Skeletal muscle tissue (tissue), 3 donors: ENCODE measurements at regions not wholly inside any gene's neighbourhood (a gene's known extent, or its start where the extent isn't known, plus 50 kb on each side); places are given as distances from the start of the nearest gene placed in this dataset.

ENCODE experiments used
- H3K27ac ChIP-seq: one replicate; pipeline ENCODE4 v1.7.0; 2013; ENCODE audit warnings: mild to moderate bottlenecking, low read depth, low read length, inconsistent platforms
- H3K27me3 ChIP-seq, 3 donors: one replicate each; pipeline ENCODE4 v1.7.0; 2013; ENCODE audit warnings: low read length in 3 of 3; ENCODE audit not compliant: control insufficient read depth in 3 of 3, insufficient read depth in 3 of 3
- H3K36me3 ChIP-seq, 3 donors: one replicate each; pipeline ENCODE4 v1.7.0; 2013; ENCODE audit warnings: low read length in 3 of 3; ENCODE audit not compliant: control insufficient read depth in 3 of 3, insufficient read depth in 3 of 3
- H3K4me1 ChIP-seq, 3 donors: one replicate each; pipeline ENCODE4 v1.7.0; 2013; ENCODE audit warnings: low read length in 3 of 3, mild to moderate bottlenecking in 3 of 3; ENCODE audit not compliant: control insufficient read depth in 3 of 3, insufficient read depth in 3 of 3
- H3K4me3 ChIP-seq, 3 donors: one replicate each; pipeline ENCODE4 v1.7.0; 2013; ENCODE audit warnings: low read length in 3 of 3
- H3K9ac ChIP-seq, 3 donors: one replicate each; pipeline ENCODE4 v1.7.0; 2013; ENCODE audit warnings: low read length in 3 of 3, mild to moderate bottlenecking in 3 of 3, moderate library complexity in 2 of 3, low read depth in 1 of 3
- H3K9me3 ChIP-seq, 3 donors: one replicate each; pipeline ENCODE4 v1.7.0; 2013; ENCODE audit warnings: low read length in 3 of 3; ENCODE audit not compliant: control insufficient read depth in 3 of 3
- donor health status: Osteomylitis.

GRCh38 chr22:47296405-47297260 is 534.2 kb downstream of the TBC1D22A start:
- Histone ChIP-seq H3K27ac (no peak overlapping the region), H3K27me3 (peaks cover 7 to 34% (median 13%) of the 10 kb centered on the region in 3 donors), H3K4me3 (no peak overlapping the region), H3K9me3 (peaks cover 0 to 2% (median 0%) of the 10 kb centered on the region in 3 donors), H3K4me1 (no peaks in the 10 kb centered on the region), H3K36me3 (no peaks in the 10 kb centered on the region), H3K9ac (no peak overlapping the region)

DNA sequence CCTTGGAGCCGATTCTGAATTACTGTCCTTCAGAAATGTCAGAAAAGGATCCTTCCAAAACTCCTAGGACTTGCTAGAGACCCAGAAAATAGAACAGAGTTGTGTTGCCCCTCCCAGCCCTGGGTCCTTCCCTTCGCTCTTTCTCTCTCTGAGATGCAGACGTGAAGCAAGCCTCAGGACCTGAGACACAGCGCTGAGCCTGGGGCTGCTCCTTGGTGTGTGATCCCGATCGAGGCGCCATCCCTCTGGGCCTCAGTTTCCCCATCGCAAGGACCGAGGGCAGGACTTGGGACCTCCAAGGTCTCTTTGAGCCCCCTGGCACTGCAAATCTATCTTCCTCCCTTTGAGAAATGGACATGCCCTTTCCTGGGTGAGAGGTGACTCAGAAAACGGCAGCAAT is 533.5 kb downstream of the TBC1D22A start:
- Histone ChIP-seq H3K36me3 (no peaks in the 10 kb centered on the region), H3K9ac (no peak overlapping the region), H3K4me1 (no peaks in the 10 kb centered on the region), H3K4me3 (no peak overlapping the region), H3K9me3 (peaks cover 0 to 2% (median 0%) of the 10 kb centered on the region in 3 donors), H3K27me3 (peaks cover 7 to 34% (median 13%) of the 10 kb centered on the region in 3 donors), H3K27ac (no peak overlapping the region)

DNA sequence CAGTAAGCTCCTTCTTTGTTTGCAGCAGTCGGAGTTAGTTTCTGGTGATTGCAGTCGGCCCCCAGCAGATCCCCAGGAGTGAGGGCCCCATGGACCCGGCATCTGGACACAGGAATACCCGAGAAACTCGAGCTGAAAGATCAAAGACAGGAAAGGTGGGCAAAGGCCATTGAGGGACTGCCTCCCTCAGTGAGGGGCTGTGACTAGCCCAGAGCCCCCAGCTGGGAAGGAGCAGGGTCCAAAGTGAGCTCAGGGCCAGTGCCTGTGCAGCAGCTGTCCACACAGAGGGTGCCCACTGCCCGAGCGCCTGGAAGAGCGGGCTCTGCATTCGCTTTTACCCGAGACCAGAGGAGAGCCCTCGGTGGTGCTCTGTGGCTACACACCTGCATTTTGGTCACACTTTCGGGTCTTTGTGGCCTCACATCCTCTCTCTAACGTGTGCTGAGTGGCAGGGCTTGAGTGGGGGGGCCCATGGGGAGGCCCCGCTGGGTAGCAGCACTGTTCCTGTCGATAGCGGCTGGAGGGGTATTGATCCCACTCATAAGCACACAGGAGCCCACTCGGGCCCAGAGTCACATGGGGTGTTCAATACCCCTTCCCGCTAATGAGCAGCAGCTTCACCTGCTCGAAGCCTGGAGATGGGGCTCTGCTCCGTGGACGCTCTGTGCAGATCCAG is 532.9 kb downstream of the TBC1D22A start:
- peaks cover 7 to 34% (median 13%) of the 10 kb centered on the region in 3 donors for H3K27me3 ChIP-seq

DNA sequence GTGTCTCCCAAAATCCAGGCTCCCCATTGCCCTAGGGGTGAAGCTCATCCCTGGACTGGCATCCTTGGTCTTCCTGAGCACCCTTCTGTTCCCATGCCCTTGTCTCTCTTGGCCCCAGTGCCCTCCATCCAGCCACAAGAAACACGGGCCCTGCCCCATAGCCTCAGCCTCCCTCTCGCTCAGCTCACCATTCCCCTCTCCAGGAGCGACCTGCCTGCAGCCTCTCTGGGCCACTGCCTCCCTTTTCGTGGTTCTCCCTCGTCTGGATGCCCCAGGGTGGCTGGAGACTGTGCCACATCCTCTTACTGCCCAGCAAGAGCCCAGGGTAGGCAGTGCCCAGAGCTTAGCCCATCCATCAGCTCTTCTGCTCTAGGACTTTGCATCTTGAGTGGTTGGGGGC is 532.1 kb downstream of the TBC1D22A start:
- Histone ChIP-seq H3K36me3 (no peaks in the 10 kb centered on the region), H3K9ac (no peak overlapping the region), H3K4me1 (no peaks in the 10 kb centered on the region), H3K4me3 (no peak overlapping the region), H3K27me3 (peaks cover 7 to 34% (median 13%) of the 10 kb centered on the region in 3 donors), H3K27ac (no peak overlapping the region), H3K9me3 (no peaks in the 10 kb centered on the region)

More for the DNA sequence above, 532.9 kb downstream of the TBC1D22A start:
- H3K4me1 ChIP-seq = no peaks in the 10 kb centered on the region
- no peaks in the 10 kb centered on the region for H3K36me3 ChIP-seq
- H3K9ac ChIP-seq = no peak overlapping the region
- H3K9me3 ChIP-seq = peaks cover 0 to 2% (median 0%) of the 10 kb centered on the region in 3 donors
- H3K27ac ChIP-seq = no peak overlapping the region
- H3K4me3 ChIP-seq = no peak overlapping the region

DNA sequence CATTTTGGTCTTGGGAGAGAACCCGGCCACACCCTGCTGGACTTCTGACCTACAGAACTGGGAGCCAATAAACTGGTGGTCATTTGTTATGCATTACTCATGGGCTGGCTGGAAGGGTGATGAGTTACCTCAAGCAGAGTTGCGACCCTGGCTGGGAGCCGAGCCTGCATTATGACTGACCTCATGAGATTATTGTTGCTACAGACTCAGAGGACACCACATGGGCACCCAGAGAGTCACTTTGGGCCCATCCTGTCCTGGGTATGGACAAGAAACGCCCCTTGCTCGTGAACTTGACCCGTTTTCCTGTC is 531.7 kb downstream of the TBC1D22A start:
- Histone ChIP-seq H3K9ac (no peak overlapping the region), H3K4me1 (no peaks in the 10 kb centered on the region), H3K9me3 (no peaks in the 10 kb centered on the region), H3K27ac (no peak overlapping the region), H3K36me3 (no peaks in the 10 kb centered on the region), H3K27me3 (peaks cover 7 to 38% (median 13%) of the 10 kb centered on the region in 3 donors), H3K4me3 (no peak overlapping the region)

DNA sequence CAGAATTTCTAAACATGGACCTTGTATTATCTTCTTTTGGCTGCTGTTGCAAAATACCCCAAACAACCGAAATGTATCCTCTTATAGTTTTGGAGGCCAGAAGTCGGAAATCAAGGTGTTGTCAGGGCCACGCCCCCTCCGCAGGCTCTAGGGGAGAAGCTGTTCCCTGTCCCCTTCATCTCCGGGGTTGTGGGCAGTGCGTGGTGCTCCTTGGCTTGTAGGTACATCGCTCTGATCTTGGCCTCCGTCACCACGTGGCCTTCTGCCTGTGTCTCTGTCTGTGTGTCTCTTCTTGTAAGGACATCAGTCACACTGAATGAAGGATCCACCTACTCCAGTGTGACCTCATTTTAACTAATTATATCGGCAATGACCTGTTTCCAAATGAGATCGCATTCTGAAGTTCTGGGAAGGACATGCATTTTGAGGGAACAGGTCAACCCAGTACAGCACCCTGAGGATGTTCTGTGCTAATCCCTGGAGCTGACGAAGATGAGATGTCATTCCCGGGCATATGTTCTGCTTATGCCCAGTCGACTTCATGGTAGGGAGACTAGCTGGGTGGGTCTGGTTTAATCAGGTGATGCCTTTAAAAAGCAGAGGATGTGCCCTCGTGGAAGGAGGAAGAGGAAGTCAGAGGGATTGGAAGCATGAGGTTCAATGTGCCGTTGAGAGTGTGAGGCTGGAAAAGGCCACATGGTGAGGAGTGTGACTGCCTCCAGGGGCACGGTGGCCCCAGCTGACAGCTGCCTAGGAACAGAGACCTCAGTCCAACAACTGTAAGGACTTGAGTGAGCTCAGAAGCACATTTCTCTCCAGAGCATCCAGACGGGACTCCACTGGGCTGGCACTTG is 531.1 kb downstream of the TBC1D22A start:
- H3K9ac ChIP-seq = no peak overlapping the region
- no peak overlapping the region for H3K4me3 ChIP-seq
- H3K27ac ChIP-seq = no peak overlapping the region
- H3K36me3 ChIP-seq = no peaks in the 10 kb centered on the region
- H3K4me1 ChIP-seq = no peaks in the 10 kb centered on the region
- H3K27me3 ChIP-seq = peaks cover 7 to 40% (median 13%) of the 10 kb centered on the region in 3 donors
- no peaks in the 10 kb centered on the region for H3K9me3 ChIP-seq

DNA sequence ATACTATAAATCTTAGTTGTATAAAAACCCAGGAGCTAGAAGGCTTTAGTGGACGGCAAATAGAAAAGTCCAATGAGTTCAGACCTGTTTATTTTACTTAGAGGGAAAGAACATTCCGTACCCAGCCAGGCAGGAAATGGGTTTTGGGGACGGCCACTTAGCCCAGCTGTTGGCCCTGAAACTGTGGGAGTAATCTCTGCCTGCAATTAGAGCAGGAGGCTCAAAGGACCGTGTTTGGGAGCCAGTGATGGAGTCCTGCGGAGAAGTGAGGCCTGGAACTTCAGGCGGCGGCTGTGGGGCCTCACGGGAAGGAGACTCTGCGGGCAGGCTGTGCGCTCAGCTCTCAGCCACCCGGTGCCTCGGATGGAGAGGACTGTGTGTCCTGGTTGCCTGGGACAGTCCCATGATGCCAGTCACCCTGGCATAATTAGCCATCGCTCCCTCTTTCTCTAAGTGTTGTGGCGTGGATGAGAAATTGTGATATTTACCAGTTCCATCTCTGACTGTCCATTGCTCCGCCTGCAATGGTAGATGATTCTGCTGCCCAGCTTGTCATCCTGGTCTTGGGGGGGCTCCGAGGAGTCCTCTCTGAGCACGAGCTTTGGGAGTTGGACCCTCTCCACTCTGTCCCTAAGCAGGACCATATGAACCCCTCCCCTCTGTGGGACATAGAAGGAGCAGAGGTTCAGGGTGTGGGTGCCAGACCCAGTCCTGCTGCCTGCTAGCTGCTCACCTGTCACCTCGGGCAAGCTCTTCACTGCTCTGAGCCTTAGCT is 530.3 kb downstream of the TBC1D22A start:
- no peaks in the 10 kb centered on the region for H3K36me3 ChIP-seq
- H3K27me3 ChIP-seq = peaks cover 7 to 36% (median 13%) of the 10 kb centered on the region in 3 donors
- no peaks in the 10 kb centered on the region for H3K4me1 ChIP-seq
- H3K9me3 ChIP-seq = no peaks in the 10 kb centered on the region
- no peak overlapping the region for H3K27ac ChIP-seq
- no peak overlapping the region for H3K9ac ChIP-seq
- H3K4me3 ChIP-seq = no peak overlapping the region

DNA sequence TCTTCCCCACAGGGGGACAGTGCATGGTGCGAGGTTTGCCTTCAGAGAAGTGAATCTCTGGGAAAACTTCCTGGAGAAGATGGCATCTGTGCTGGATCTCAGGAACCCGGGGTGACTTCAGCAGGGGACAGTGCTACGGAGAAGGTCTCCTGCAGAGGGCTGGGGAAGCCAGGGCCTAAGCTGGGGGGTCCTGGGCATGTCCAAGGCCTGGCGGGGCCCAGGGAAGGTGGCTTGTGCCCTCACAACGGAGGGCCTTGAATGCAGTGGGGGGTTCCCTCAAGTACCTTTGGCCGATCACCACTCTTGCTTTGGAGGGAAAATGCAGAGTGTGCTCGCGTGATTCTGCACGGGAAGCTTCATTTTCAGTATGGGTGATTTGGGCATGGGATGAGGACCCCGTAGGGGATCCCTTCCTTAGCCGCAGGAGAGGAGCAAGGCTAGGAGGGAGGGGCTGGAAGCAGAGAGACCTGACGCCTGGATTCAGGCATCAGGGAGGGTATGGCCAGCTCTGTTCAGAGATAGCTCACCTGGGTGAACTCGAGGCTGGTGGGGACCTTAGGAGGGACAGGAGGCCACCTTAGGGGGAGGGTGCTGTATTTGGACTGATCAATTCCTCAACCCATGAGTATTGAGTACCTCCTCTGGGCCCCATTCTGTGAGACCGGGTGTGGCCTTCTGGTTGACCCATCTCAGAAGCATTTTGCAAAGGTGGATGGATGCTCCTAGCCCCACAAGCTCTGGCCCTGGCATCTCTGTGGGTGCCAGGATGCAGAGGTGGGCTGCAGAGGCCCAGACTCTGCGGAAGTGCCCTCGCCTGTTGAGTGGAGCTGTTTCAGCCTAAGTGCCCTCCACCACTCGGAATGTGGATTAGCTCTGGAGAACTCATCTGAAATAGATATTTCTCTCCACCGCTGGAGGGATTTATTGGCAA is 529.4 kb downstream of the TBC1D22A start:
- no peaks in the 10 kb centered on the region for H3K9me3 ChIP-seq
- H3K36me3 ChIP-seq = no peaks in the 10 kb centered on the region
- H3K4me1 ChIP-seq = no peaks in the 10 kb centered on the region
- no peak overlapping the region for H3K27ac ChIP-seq
- peaks cover 7 to 31% (median 9%) of the 10 kb centered on the region in 3 donors for H3K27me3 ChIP-seq
- H3K4me3 ChIP-seq = no peak overlapping the region
- H3K9ac ChIP-seq = no peak overlapping the region
